ENCODE measurements at regions not wholly inside any gene's neighbourhood (a gene's known extent, or its start where the extent isn't known, plus 50 kb on each side); places are given as distances from the start of the nearest gene placed in this dataset. TPM values are rescaled to one million over a fixed set of nuclear protein-coding genes. Genes with fewer than 3 reads are reported as not detected.

DNA sequence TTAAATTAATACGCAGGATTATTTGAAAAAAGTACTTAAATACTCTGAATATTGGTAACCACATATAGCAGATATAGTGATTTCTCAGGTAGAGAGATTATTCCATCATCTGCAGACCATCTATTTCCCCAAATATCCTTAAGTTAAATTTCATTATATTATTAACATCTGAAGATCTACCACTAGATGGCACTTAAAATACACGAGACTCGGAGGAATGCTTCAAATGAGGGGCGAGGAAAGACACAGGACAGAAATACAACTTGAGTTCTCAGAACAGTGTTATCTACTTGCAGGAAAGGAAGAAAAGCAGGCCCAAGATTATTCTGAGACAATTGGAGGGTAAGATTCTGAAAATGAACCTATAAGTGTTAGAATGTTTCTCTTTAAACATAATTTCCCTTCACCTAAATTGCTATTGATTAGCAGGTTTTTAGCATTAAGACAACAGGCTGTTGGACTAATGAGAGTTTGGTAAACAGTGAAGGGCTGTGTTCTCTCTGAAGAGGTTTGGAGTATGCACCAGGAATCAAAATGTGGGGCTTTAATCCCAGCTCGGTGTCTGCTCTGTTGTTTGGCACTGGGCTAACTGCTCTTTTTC, 76.9 kb upstream of the GCFC2 start:
- ChIA-PET POLR2A (no interaction called here), CTCF (no interaction called here)
- H3K27me3 ChIP-seq (ENCODE audit: control insufficient read depth, insufficient read depth, low read length), result no peaks in the 10 kb centered on the region
- H3K36me3 ChIP-seq (ENCODE audit: control insufficient read depth, insufficient read depth, low read length), result no peaks in the 10 kb centered on the region
- no peak for DNase-seq (ENCODE audit: low read depth)
- H3K4me3 ChIP-seq (ENCODE audit: low read depth, low read length), result no peak overlapping the region
- TF ChIP-seq CTCF (IDR thresholded peaks at IDR 0.05; ENCODE audit: insufficient read depth, low read depth, low read length), result peak; percentile 57

DNA sequence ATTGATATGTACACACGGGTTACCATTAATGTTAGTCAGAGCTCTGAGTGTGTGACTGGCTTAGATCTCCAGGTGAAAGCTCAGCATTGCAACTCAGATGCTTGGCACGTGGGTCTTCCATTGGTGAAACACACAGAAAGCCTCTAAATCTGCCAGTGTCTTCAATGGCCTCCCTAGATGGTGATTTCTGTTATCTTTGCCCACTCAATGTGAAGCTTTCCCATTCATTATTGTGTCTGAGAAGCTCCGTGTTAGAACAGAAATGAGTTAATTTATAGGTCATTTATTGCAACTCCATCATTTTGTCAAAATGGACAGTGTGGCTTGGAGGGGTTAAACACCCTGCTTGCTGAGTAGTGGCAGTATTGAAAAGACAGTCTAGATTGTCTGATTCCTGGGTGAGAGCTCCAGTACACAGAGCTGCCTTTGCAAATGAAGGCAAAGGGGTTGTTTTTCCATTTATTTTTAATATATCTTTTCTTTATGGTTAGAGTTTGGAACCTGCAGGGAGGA, 64.7 kb upstream of the GCFC2 start:
- Histone ChIP-seq H3K36me3 (ENCODE audit: control insufficient read depth, insufficient read depth, low read length) (no peaks in the 10 kb centered on the region), H3K27me3 (ENCODE audit: control insufficient read depth, insufficient read depth, low read length) (no peaks in the 10 kb centered on the region), H3K4me3 (ENCODE audit: low read depth, low read length) (no peak overlapping the region)
- DNase-seq (ENCODE audit: low read depth), result no peak
- POLR2A ChIA-PET, result no interaction called here
- CTCF ChIA-PET, result interaction anchor here (0.7 to 0.9 kb wide), 2 partner anchors 18 to 21 kb away, joined by 3 to 4 read pairs; no protein-coding TSS in a partner anchor
- TF ChIP-seq CTCF (IDR thresholded peaks at IDR 0.05; ENCODE audit: insufficient read depth, low read depth, low read length), result no peak

- POLR2A ChIA-PET, result no interaction called here
- H3K27me3 ChIP-seq (ENCODE audit: control insufficient read depth, insufficient read depth, low read length), result no peaks in the 10 kb centered on the region
- DNase-seq (ENCODE audit: low read depth), result no peak
- H3K36me3 ChIP-seq (ENCODE audit: control insufficient read depth, insufficient read depth, low read length), result no peaks in the 10 kb centered on the region
- CTCF ChIA-PET, result no interaction called here
- TF ChIP-seq CTCF (IDR thresholded peaks at IDR 0.05; ENCODE audit: insufficient read depth, low read depth, low read length), result no peak
- no peak overlapping the region for H3K4me3 ChIP-seq (ENCODE audit: low read depth, low read length)
Observed at GRCh38 chr2:75772908-75773630, 62.4 kb upstream of the GCFC2 start.

DNA sequence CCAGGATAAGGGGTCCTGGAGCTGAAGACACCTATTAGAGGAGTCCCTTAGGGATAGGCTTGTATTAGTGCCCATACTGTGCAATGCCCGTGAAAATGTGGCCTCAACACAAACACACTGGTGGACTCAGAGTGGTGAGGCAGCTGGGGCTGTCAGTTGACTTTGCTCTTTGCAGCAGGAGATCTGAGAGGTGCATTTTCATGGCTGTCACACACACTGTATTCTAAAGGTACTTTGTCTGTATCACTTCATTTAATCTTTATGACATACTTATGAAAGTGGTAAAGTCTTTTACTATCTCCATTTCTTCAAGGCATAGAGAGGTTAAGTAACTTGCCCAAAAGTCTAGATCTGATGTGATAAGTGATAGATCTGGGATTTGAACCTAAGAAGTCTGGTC, 55.1 kb upstream of the GCFC2 start:
- CTCF ChIA-PET, result interaction anchor here (1.1 kb wide), 1 partner anchor 14 kb away, joined by 4 read pairs; no protein-coding TSS in a partner anchor
- Histone ChIP-seq H3K27me3 (ENCODE audit: control insufficient read depth, insufficient read depth, low read length) (no peaks in the 10 kb centered on the region), H3K4me3 (ENCODE audit: low read depth, low read length) (no peak overlapping the region), H3K36me3 (ENCODE audit: control insufficient read depth, insufficient read depth, low read length) (no peaks in the 10 kb centered on the region)
- POLR2A ChIA-PET, result no interaction called here
- TF ChIP-seq CTCF (IDR thresholded peaks at IDR 0.05; ENCODE audit: insufficient read depth, low read depth, low read length), result no peak
- no peak for DNase-seq (ENCODE audit: low read depth)

DNA sequence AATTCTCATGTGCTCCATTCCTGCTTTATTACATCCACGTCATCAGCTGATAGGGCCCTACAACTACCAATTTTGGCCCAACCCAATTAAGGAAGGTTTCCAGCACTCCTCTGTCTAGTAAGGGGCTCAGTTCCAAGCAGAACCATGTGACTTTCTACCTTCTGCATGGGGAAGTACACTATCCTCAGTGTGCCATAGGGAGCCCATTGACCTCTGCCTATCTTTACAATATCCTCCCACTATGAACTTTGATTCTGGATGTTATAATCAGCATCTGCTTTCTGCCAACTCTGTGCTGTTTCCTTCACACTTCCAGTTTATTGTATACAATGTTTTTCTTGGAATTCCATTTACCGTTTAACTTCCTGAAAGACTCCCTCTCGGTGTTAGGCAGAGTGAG, 53.9 kb upstream of the GCFC2 start:
- Histone ChIP-seq H3K4me3 (ENCODE audit: low read depth, low read length) (no peak overlapping the region), H3K27me3 (ENCODE audit: control insufficient read depth, insufficient read depth, low read length) (no peaks in the 10 kb centered on the region), H3K36me3 (ENCODE audit: control insufficient read depth, insufficient read depth, low read length) (no peaks in the 10 kb centered on the region)
- no peak for DNase-seq (ENCODE audit: low read depth)
- CTCF ChIA-PET, result no interaction called here
- POLR2A ChIA-PET, result no interaction called here
- TF ChIP-seq CTCF (IDR thresholded peaks at IDR 0.05; ENCODE audit: insufficient read depth, low read depth, low read length), result no peak

Small RNAs in the stretch of these regions (small RNA-seq; reads per million reads assigned to genes)
- gene RN7SKP164 (ENCODE audit: insufficient read length, low read depth, low replicate concordance), result not detected

Data from BJ (cell line).